GM21381 (cell line): ENCODE measurements at regions not wholly inside any gene's neighbourhood (a gene's known extent, or its start where the extent isn't known, plus 50 kb on each side); places are given as distances from the start of the nearest gene placed in this dataset.

Experiments used
- ATAC-seq: cut with Tn5 transposase; IDR thresholded peaks from one replicate; pipeline ENCODE4 v1.9.1; 2021; ENCODE audit warnings: mild to moderate bottlenecking, moderate library complexity; ENCODE audit not compliant: unreplicated experiment

- ATAC-seq = no peak
Measured at GRCh38 chr11:119547511-119547910, 124.5 kb upstream of the THY1 start.

DNA sequence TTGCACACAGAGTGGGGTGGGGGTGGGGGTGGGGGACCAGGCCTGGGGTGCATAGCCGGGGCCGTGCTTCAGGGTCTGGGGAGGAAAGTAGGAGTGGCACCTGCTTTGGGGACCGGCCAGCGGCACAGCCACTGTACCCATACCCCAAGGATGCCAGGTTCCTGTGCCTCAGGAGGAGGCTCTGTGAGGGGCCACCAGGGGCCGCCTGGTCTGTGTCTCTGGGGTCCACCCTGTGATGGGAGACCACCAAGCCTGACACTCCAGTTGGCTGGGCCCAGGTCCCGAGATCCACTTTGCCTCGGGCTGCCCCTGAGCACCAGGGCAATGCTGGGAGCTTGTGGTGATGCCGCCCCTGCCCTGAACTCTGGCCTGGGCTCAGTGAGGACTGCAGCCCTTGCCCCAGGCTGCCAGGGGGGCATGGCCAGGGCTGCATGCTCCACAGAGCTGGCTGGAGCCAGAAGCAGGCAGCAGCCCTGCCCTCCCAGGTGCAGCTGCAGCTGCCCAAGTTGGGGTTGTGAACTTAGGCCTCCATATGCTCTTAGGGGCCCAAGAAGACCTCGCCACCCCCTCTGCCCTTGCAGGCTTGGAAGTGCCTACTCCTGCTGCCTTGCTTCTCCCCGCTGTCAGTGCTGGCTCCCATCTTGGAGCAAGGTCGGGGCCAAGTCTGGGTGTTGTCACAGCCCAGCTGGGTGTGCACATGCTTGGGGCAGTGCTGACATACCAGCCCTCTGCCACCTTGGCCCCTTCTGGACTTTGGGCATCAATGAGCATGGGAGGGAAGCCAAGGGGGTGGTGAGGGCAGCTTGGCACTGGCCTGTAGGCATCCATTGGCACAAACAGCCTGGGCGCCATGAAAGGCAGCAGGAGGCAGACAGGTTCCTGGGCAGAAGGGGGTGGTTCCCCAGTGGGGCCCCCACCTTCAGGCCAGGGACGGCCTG lies 123.3 kb upstream of the THY1 start:
- ATAC-seq = no peak

- ATAC-seq = no peak
Measured at GRCh38 chr11:119540370-119541125, 117.6 kb upstream of the THY1 start.

GRCh38 chr11:119539583-119539982 lies 116.6 kb upstream of the THY1 start:
- ATAC-seq = no peak

DNA sequence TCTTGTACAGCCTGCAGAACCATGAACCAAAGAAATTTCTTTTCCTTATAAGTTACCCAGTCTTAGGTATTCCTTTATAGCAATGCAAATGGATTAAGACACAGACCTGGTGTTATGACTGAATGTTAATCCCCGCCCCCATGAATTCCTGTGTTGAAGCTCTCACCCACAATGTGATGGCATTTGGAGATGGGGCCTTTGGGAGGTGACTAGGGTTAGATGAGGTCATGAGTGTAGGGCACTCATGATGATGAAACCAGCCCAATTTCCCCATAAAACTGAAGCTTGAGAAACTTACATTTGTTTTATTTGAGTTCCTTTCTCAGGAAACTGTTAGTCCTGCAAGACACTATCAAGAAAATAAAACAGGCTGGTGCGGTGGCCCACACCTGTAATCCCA lies 115.8 kb upstream of the THY1 start:
- ATAC-seq = no peak

- no peak for ATAC-seq
Measured at GRCh38 chr11:119537306-119538253, 114.6 kb upstream of the THY1 start.

DNA sequence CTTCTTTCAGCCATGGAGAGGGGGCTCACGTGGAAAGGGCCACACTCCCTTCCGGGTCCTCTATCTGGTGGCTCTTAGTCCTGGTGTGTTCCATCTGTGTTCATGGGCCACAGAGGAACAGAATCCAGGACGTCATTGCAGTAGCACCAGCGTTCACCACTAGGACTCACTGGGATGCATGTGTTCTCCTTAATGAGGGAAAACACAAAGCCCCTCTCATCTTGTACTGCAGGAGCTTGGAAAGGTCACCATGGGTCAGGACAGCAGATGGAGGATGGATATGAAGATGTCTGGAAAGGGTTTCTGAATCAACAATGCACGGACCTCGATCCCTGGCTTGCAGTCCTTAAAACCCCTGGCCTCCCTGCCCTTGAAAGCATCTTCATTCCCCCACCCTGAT lies 113.8 kb upstream of the THY1 start:
- ATAC-seq = no peak

DNA sequence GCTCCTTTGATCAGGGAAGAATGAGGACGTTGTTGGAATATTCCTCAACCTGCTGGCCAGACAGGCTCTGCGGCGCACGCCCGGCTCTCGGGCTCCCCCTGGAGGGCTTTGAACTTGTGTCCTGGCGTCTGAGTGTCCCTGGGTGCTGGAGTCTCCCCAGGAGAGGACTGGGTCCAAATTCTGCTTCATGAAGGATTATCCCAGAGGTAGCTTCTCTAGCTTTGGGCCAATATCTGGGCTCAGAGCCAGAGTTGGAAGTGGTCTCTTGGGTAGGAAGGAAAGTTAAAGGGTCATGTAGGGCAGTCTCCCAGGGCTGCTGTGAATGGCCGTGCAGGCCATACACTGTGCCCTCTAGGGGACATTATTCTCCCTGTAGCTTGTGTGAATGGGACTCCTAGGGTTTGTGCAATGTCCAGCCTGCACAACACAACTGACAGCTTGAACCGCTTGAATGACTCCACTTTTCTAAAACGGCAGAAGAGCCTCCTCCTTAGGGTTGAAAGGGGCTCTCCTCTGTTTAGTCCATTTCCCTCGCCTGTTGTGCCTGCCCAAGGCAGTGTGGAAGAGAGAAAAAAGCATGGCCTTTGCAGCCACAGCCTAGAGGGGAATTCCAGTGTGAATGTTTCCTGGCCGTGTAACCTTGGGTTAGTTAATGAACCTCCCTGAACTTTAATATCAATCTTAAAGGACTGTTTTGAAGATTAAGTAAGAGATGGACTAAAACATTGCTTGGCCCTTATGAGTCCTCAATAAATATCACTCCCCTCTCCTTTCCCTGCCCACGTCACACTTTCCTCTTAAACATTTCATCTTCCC lies 111.2 kb upstream of the THY1 start:
- no peak for ATAC-seq

DNA sequence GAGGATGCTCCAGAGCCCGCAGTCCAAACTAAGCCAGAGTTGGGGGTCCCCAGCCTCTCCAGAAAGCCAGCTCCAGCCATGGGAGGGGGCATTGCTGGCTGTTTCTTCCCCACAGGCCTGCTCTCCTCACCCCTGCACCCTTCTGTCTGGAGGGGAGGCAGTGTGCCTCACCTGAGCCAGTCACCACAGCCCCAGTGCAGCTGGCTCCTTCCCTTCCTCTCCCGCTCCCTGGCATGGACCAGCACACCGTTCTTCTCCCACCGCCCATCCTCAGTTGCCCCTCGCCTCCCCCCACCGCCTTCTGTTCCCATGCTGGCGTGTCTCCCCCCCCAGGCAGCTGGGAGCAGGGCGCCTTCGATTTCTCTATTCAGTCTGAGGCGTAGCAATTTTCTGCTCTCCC lies 110.5 kb upstream of the THY1 start:
- ATAC-seq = no peak

DNA sequence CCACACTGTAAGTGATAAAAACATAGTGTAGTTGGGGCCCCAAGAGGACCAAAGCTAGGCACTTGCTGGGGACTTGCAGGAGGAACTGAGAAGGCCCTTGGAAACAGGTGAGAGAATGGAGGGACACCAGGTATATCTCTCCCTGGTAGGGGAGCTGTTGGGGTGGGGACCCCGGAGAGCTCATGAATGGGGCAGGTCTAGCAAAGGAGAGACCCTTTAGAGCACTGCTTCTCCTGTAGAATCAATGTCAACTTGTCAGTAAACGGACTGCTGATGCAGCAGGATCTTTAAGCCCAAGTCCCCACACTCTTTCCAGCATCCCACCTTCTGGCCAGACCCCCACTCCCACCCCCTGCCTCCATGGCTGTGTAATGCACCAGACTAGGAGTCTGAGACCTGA lies 109.6 kb upstream of the THY1 start:
- ATAC-seq = no peak

- ATAC-seq = no peak
Measured at GRCh38 chr11:119531623-119532022, 108.7 kb upstream of the THY1 start.

DNA sequence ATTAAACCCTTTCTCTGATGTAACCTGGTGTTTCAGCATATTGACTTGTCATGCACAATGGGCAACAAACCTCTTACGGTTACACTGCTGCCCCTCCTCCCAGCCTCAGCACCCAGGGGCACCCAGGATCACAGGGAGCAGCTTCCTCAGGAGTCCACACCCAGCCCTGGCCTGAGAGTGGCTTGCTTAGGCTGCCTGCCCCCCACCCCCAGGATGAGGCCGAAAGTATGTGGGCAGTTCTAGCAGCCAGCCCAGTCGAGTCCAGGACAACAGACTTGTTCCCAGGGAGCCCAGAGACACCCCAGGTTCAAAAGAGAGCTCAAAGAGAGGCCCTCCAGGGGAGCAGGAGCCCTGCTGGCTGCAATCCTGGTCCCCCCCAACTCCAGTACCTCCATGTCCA lies 108.1 kb upstream of the THY1 start:
- no peak for ATAC-seq

DNA sequence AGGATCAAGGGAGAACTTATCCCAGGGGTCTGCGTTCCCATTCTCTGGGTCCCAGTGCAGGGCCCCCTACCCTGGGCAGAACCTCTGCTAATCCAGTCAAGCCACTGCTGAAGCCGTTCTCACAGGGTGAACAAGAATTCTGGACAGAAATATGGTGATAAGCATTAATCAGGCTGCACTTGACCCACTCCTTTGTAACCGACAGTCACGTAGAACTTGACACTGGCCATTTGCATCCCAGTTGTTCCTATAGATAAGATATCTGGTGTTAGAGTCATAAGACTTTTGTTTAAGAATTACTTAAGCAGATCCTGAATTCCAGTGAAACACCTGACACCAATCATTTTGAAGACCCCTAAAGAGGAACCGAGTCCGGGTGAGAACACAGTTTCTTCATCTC lies 107.5 kb upstream of the THY1 start:
- no peak for ATAC-seq

DNA sequence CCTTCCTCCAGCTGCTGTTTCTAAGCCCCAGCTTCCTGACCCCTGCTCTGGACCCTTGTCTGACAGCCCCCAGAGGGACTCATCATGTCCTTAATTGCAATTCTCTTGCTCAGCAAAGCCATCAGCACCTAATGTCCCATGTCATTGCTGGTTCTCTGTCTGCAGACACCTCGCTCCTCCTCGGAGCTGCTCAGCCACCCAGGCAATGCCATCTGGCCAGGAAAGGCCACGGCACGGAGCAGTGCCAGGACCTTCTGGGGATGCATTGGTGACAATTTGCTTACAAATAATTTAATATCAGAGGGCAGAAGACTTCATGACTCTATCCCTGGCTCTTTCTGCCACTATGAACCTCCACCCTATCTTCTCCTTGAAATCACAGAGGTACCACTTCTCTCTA lies 107.0 kb upstream of the THY1 start:
- ATAC-seq = no peak

GRCh38 chr11:119529063-119529845 lies 106.3 kb upstream of the THY1 start:
- ATAC-seq = no peak

GRCh38 chr11:119525867-119526196 lies 102.9 kb upstream of the THY1 start:
- no peak for ATAC-seq

DNA sequence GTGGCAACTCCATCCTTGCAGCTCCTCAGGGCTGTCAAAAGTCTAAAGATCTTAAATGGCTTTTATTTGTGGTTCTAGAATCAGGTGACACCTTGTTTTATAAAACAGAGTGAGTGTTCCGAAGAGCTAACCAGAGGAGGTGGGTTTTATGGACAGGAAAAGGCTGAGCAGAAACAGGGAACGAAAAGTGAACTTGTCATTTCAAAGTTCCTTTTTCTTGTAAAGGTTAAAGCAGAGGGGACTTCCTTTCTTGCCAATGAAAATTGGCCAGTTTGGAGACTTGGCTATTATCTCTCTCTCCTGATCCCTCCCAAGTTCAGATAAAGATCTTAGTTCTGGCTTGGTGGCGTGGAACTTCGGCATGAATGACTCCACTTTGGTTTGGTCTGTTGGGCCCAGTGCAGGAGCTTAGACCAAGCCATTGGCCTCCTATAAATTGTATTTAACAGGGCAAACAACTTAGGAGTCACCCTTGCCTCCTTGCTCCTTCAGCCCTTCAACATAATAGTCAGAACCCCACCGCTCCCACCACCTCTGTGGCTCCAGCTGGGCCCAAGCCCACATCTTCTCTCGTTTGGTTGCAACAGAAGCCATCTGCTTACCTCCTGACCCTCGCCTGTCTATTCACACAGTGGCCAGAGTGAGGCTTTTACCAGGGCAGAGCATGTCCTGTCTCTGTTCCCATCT lies 102.4 kb upstream of the THY1 start:
- ATAC-seq = no peak

- ATAC-seq = no peak
Measured at GRCh38 chr11:119523539-119524157, 100.7 kb upstream of the THY1 start.

DNA sequence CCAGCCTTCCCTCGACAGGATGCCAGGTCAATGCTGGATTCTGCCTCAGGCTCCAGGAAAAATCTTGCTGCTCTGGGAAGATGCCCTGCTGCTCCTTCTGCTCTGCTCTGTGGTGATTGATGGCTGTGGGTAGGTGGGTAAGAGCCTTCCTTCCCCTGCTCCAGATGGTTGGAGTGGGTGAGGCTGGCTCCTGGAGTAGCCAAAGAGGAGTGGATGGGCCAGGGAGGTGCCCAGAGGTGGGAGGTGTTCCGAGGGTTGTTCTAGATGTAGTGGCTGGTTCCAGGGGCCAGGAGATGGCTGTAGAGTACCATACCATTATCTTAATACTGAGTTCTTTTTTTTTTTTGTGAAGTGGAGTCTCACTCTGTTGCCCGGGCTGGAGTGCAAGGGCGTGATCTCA lies 99.6 kb upstream of the THY1 start:
- ATAC-seq = no peak
